Mesenchymal stem cell (in vitro differentiated cells and primary cell): ENCODE measurements at regions not wholly inside any gene's neighbourhood (a gene's known extent, or its start where the extent isn't known, plus 50 kb on each side); places are given as distances from the start of the nearest gene placed in this dataset.
"Not testable (repeated sequence)": the region's sequence is repeated elsewhere in the genome, so short reads cannot be mapped to it uniquely, and the experiment has no call there.

Source experiments
- DNase-seq: peaks from one replicate; pipeline ENCODE4 v3.0.0-alpha.2; 2013
- H2AFZ ChIP-seq: one replicate; pipeline ENCODE4 v1.6.1; 2013; ENCODE audit warnings: low read depth, mild to moderate bottlenecking, control low read depth, inconsistent platforms, low read length, moderate library complexity
- H2AK5ac ChIP-seq: 2 replicates; pipeline ENCODE4 v1.6.1; 2013; ENCODE audit warnings: low read length, moderate library complexity, mild to moderate bottlenecking, inconsistent platforms; ENCODE audit not compliant: severe bottlenecking
- H2BK120ac ChIP-seq: one replicate; pipeline ENCODE4 v1.6.1; 2013; ENCODE audit warnings: low read depth, mild to moderate bottlenecking, inconsistent platforms, low read length, moderate library complexity
- H2BK12ac ChIP-seq, 2 experiments: one replicate each; pipeline ENCODE4 v1.6.1; 2013; ENCODE audit warnings: inconsistent platforms in 2 of 2, low read length in 2 of 2, mild to moderate bottlenecking in 2 of 2, moderate library complexity in 2 of 2, control low read depth in 1 of 2
- H2BK15ac ChIP-seq: one replicate; pipeline ENCODE4 v1.6.1; 2013; ENCODE audit warnings: mild to moderate bottlenecking, low read depth, inconsistent platforms; ENCODE audit not compliant: poor library complexity, severe bottlenecking
- H2BK5ac ChIP-seq: 2 replicates; pipeline ENCODE4 v1.6.1; 2013; ENCODE audit warnings: low read depth, mild to moderate bottlenecking, low read length, control low read depth, inconsistent platforms; ENCODE audit not compliant: poor library complexity, severe bottlenecking
- H3K14ac ChIP-seq, 2 experiments: one replicate each; pipeline ENCODE4 v1.6.1; 2013; ENCODE audit warnings: inconsistent platforms in 2 of 2, low read length in 2 of 2, control low read depth in 1 of 2, mild to moderate bottlenecking in 1 of 2, moderate library complexity in 1 of 2
- H3K18ac ChIP-seq, 2 experiments: one replicate each; pipeline ENCODE4 v1.6.1; 2013; ENCODE audit warnings: inconsistent platforms in 2 of 2, low read length in 2 of 2, control low read depth in 1 of 2, low read depth in 1 of 2, mild to moderate bottlenecking in 1 of 2
- H3K23ac ChIP-seq, 2 experiments: one replicate each; pipeline ENCODE4 v1.6.1; 2013; ENCODE audit warnings: inconsistent platforms in 2 of 2, low read length in 2 of 2, mild to moderate bottlenecking in 2 of 2, moderate library complexity in 2 of 2, control low read depth in 1 of 2
- H3K27ac ChIP-seq: 2 replicates; pipeline ENCODE4 v1.5.1; 2013; ENCODE audit warnings: mild to moderate bottlenecking, moderate library complexity, low read length, control low read depth, inconsistent platforms; ENCODE audit not compliant: poor library complexity, severe bottlenecking
- H3K27me3 ChIP-seq, 2 experiments: 2 replicates each; pipeline versions ENCODE4 v1.6.1 to v1.7.0; 2013; ENCODE audit warnings: low read length in 2 of 2, mild to moderate bottlenecking in 2 of 2, moderate library complexity in 2 of 2, control low read depth in 1 of 2, inconsistent platforms in 1 of 2; ENCODE audit not compliant: control insufficient read depth in 1 of 2, insufficient read depth in 1 of 2
- H3K36me3 ChIP-seq, 2 experiments: 2 replicates each; pipeline versions ENCODE4 v1.6.1 to v1.7.0; 2013; ENCODE audit warnings: low read length in 2 of 2, control low read depth in 1 of 2, inconsistent platforms in 1 of 2, low read depth in 1 of 2, mild to moderate bottlenecking in 1 of 2; ENCODE audit not compliant: insufficient read depth in 2 of 2, control insufficient read depth in 1 of 2
- H3K4ac ChIP-seq, 2 experiments: one replicate each; pipeline ENCODE4 v1.6.1; 2013; ENCODE audit warnings: inconsistent platforms in 2 of 2, low read length in 2 of 2, mild to moderate bottlenecking in 2 of 2, moderate library complexity in 2 of 2, control low read depth in 1 of 2, low read depth in 1 of 2
- H3K4me1 ChIP-seq: 2 replicates; pipeline ENCODE4 v1.6.1; 2013; ENCODE audit warnings: low read depth, low read length, control low read depth; ENCODE audit not compliant: control insufficient read depth, insufficient read depth
- H3K4me2 ChIP-seq: 2 replicates; pipeline ENCODE4 v1.6.1; 2013; ENCODE audit warnings: low read length, mild to moderate bottlenecking, inconsistent platforms; ENCODE audit not compliant: poor library complexity, severe bottlenecking
- H3K4me3 ChIP-seq, 2 experiments: 2 replicates each; pipeline versions ENCODE4 v1.5.1 to v1.7.0; 2013; ENCODE audit warnings: low read length in 2 of 2, mild to moderate bottlenecking in 2 of 2, control low read depth in 1 of 2, low read depth in 1 of 2; ENCODE audit not compliant: insufficient read depth in 1 of 2
- H3K79me1 ChIP-seq: replicated peaks from 2 replicates; pipeline ENCODE4 v1.6.1; 2013; ENCODE audit warnings: mild to moderate bottlenecking, control low read depth, low read length, inconsistent platforms; ENCODE audit not compliant: poor library complexity, severe bottlenecking
- H3K9ac ChIP-seq: 2 replicates; pipeline ENCODE4 v1.7.0; 2013; ENCODE audit warnings: mild to moderate bottlenecking, low read length, moderate library complexity
- H3K9me3 ChIP-seq: 2 replicates; pipeline ENCODE4 v1.7.0; 2013; ENCODE audit warnings: mild to moderate bottlenecking, low read length; ENCODE audit not compliant: control insufficient read depth
- H4K8ac ChIP-seq: one replicate; pipeline ENCODE4 v1.6.1; 2013; ENCODE audit warnings: inconsistent platforms, mild to moderate bottlenecking, low read length, moderate library complexity
- H4K91ac ChIP-seq: one replicate; pipeline ENCODE4 v1.6.1; 2013; ENCODE audit warnings: mild to moderate bottlenecking, low read length, inconsistent platforms
- WGBS: methylation state at CpG from one replicate; pipeline ENCODE4 v1.1.7; 2013; ENCODE audit warnings: mixed read lengths; 5-methylcytosine and 5-hydroxymethylcytosine counted together

GRCh38 chr6:115480543-115480942, 580.1 kb downstream of the FRK start:
- not testable (repeated sequence) for H3K4me2 ChIP-seq, H2BK12ac ChIP-seq, H3K36me3 ChIP-seq, H2BK120ac ChIP-seq, H3K27ac ChIP-seq, H3K14ac ChIP-seq, H3K4me3 ChIP-seq, H4K8ac ChIP-seq, DNase-seq, H2AFZ ChIP-seq, H2AK5ac ChIP-seq, H3K4me1 ChIP-seq, H2BK5ac ChIP-seq, H3K4ac ChIP-seq, H2BK15ac ChIP-seq, H3K27me3 ChIP-seq, H4K91ac ChIP-seq, H3K23ac ChIP-seq, H3K18ac ChIP-seq, H3K79me1 ChIP-seq, H3K9ac ChIP-seq, H3K9me3 ChIP-seq
- WGBS = 78% methylated on average over 4 of the region's 4 CpGs

DNA sequence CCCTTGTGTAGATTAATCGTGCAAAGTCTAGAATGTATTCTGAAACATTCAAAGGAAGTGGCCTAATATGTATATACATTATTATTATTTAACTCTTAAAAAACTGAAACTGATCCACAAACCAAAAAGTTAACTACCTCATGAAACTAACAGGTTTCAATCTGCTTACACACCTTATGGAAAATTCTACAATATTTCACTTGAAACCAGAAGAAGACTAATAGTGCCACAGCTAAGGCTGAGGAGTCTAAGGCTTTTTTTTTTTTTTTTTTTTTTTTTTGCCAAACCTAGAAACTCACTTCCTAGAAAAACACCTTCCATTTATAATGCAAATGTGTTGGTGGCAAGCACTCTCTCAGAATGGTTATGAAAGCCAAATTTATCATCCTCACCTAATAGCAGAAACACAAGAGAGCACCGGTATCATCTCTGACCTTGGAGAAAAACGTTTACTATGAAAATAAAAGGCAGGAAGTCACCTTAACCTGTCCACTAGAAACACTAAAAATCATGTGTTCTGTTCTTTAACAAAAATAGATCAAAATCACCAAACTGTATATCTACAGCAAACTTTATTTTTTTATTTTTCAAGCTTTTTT, 586.1 kb downstream of the FRK start:
- no peak overlapping the region for H3K18ac ChIP-seq

GRCh38 chr6:115468272-115469005, 592.3 kb downstream of the FRK start:
- H2BK120ac ChIP-seq = no peak overlapping the region
- H3K79me1 ChIP-seq = no peaks in the 10 kb centered on the region
- no peak overlapping the region for H2BK5ac ChIP-seq
- H3K9ac ChIP-seq = no peak overlapping the region
- H2AFZ ChIP-seq = no peak overlapping the region
- H3K14ac ChIP-seq = no peak overlapping the region
- no peaks in the 10 kb centered on the region for H3K36me3 ChIP-seq
- no peak overlapping the region for H4K91ac ChIP-seq
- no peak overlapping the region for H3K4me2 ChIP-seq
- H2BK15ac ChIP-seq = no peak overlapping the region
- H3K4me1 ChIP-seq = no peaks in the 10 kb centered on the region
- no peak overlapping the region for H3K27ac ChIP-seq
- no peak overlapping the region for H4K8ac ChIP-seq
- no peak overlapping the region for H3K23ac ChIP-seq
- no peak overlapping the region for H3K4me3 ChIP-seq
- no peaks in the 10 kb centered on the region for H3K9me3 ChIP-seq
- no peak for DNase-seq
- no peak overlapping the region for H2AK5ac ChIP-seq
- WGBS = 83% methylated on average over 6 of the region's 6 CpGs
- H3K4ac ChIP-seq = no peak overlapping the region
- H2BK12ac ChIP-seq = no peak overlapping the region
- H3K27me3 ChIP-seq = no peaks in the 10 kb centered on the region
- no peak overlapping the region for H3K18ac ChIP-seq

More for the DNA sequence above, 586.1 kb downstream of the FRK start:
- no peak overlapping the region for H3K4me3 ChIP-seq
- H2BK5ac ChIP-seq = no peak overlapping the region
- H3K79me1 ChIP-seq = no peaks in the 10 kb centered on the region
- 58% methylated on average over 2 of the region's 3 CpGs for WGBS
- H3K4me1 ChIP-seq = no peaks in the 10 kb centered on the region
- no peak overlapping the region for H2BK12ac ChIP-seq
- H3K9ac ChIP-seq = no peak overlapping the region
- no peak overlapping the region for H3K4ac ChIP-seq
- H4K8ac ChIP-seq = no peak overlapping the region
- H2BK15ac ChIP-seq = no peak overlapping the region
- H3K27me3 ChIP-seq = no peaks in the 10 kb centered on the region
- no peak overlapping the region for H2BK120ac ChIP-seq
- H4K91ac ChIP-seq = no peak overlapping the region
- H3K27ac ChIP-seq = no peak overlapping the region
- peaks cover 4% of the 10 kb centered on the region for H3K9me3 ChIP-seq
- no peak overlapping the region for H2AFZ ChIP-seq
- no peak overlapping the region for H2AK5ac ChIP-seq
- no peak overlapping the region for H3K4me2 ChIP-seq
- H3K14ac ChIP-seq = no peak overlapping the region
- no peak overlapping the region for H3K23ac ChIP-seq
- no peak for DNase-seq
- no peaks in the 10 kb centered on the region for H3K36me3 ChIP-seq

DNA sequence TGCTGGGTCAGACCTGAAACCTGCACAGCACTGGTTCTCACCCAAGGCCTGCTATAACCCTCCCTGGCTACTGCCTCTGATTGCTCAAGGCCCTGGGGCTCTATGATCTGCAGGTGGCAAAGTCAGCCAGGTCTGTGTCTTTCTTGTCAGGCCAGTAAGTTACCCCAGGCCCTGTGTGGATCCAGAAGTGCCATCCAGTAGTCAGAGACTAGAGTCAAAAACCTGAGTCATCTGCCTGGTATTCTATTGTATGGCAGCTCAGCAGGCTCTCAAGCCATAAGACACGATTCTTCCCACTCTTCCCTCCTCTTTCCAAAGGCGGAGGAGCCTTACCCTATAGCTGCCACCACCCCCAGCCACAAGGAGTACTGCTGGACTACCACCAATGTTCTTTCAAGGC, 593.0 kb downstream of the FRK start:
- Histone ChIP-seq H4K91ac (no peak overlapping the region), H2BK5ac (no peak overlapping the region), H3K36me3 (no peaks in the 10 kb centered on the region), H3K4ac (no peak overlapping the region), H3K27me3 (no peaks in the 10 kb centered on the region), H4K8ac (no peak overlapping the region), H2AK5ac (no peak overlapping the region), H2BK12ac (no peak overlapping the region), H3K27ac (no peak overlapping the region), H3K4me1 (no peaks in the 10 kb centered on the region), H3K4me2 (no peak overlapping the region), H3K79me1 (no peaks in the 10 kb centered on the region), H2BK120ac (no peak overlapping the region), H2BK15ac (no peak overlapping the region), H3K9me3 (no peaks in the 10 kb centered on the region), H2AFZ (no peak overlapping the region), H3K18ac (no peak overlapping the region), H3K4me3 (no peak overlapping the region), H3K14ac (no peak overlapping the region), H3K23ac (no peak overlapping the region), H3K9ac (no peak overlapping the region)
- WGBS = 75% methylated on average over 2 of the region's 2 CpGs
- no peak for DNase-seq
